ENCODE measurements at regions not wholly inside any gene's neighbourhood (a gene's known extent, or its start where the extent isn't known, plus 50 kb on each side); places are given as distances from the start of the nearest gene placed in this dataset.

DNA sequence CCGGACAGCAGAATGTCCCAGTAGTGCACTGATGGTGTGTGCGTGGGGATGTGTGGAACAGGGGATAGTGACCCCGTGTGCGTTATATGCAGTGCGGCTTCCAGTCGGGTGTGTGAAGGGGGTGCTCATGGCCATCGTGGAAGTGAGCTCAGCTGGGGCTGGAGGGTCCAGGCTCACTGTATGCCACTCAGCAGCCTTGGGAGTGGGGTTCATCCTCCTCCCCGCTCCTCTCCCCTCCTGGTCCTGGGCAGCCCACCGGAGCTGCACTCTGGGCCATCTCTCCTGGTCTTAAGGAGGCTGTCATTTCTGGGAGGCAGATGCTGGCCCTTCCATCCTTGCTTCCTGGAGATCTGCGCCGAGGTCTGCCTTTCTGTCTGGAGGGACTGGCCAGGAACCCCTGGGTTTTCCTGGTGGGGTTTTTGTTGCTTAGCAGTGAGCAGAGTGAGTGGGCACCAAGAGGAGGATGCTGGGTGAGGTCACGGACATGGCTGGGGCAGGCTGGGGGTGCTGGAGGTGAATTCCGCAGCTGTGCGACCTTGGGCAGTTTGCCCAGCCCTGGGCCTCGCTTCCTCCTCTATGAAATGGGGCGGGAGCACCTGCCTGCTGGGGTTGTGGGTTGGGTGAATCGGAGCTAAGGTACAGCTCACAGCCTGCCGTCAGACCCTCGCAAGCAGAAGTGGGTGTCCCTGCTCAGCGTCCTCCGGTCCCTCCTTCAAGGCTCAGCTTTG lies 164.1 kb downstream of the SEC14L1 start (continued):
- TF ChIP-seq NR1H2 (CRISPR knock-in tag; IDR thresholded peaks at IDR 0.05; ENCODE audit: borderline replicate concordance, low read depth) (no peak), ZNF776 (CRISPR knock-in tag; IDR thresholded peaks at IDR 0.05) (no peak), MAFG (CRISPR knock-in tag; IDR thresholded peaks at IDR 0.05) (no peak), ATAD3A (CRISPR knock-in tag; IDR thresholded peaks at IDR 0.05) (no peak), NKX3-1 (CRISPR knock-in tag; IDR thresholded peaks at IDR 0.05) (no peak), BRD4 (CRISPR knock-in tag; IDR thresholded peaks at IDR 0.05) (no peak; the same call in 1 of the 2 replicates)
- TF ChIP-seq, protein P1, sequence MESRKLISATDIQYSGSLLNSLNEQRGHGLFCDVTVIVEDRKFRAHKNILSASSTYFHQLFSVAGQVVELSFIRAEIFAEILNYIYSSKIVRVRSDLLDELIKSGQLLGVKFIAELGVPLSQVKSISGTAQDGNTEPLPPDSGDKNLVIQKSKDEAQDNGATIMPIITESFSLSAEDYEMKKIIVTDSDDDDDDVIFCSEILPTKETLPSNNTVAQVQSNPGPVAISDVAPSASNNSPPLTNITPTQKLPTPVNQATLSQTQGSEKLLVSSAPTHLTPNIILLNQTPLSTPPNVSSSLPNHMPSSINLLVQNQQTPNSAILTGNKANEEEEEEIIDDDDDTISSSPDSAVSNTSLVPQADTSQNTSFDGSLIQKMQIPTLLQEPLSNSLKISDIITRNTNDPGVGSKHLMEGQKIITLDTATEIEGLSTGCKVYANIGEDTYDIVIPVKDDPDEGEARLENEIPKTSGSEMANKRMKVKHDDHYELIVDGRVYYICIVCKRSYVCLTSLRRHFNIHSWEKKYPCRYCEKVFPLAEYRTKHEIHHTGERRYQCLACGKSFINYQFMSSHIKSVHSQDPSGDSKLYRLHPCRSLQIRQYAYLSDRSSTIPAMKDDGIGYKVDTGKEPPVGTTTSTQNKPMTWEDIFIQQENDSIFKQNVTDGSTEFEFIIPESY (CRISPR knock-in tag; IDR thresholded peaks at IDR 0.05) = no peak

DNA sequence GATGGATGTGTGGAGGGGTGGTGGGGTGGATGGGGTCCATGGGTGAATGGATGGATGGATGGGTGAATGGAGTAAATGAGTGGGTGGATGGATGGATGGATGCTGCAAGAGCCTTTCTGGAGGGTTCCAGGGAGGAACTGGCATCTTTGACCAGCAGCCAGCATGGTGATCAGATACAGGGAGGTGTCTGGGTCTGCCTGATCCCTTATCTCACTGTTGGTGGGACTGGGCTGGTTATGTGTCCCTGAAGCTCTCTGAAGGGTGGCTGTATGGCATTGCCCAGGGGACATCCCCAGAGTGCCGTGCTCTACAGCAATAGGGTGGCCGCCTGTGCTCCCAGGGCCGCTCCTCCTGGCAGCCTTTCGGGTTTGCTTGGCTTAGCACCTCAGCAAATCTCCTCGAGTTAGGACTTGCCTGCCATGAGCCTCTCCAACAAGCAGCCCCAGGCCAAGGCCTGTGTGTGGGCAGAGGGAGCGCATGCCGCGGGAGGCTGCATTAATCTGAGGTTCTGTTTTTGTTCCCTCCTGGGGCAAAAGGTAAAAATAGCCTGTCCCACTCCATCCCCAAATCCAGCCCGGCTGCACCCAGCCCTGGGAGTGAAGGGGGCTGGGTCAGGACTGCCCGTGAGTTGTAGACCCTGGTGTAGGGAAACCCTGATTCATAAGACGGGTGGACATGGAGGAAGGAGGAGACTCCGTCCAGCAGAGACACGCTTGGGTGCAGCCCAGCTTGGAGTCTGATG lies 165.4 kb downstream of the SEC14L1 start:
- Histone ChIP-seq H3K9me3 (ENCODE audit: low read length) (no peaks in the 10 kb centered on the region), H3K9ac (ENCODE audit: insufficient read depth, low read depth, low read length) (peak overlapping the region; percentile 55), H3K27ac (ENCODE audit: extremely low read length, insufficient read depth, low read length) (peak overlapping the region; percentile 75), H4K20me1 (ENCODE audit: insufficient read depth, low read length) (peaks cover 40% of the 10 kb centered on the region; the same call in 1 of the 2 replicates), H3K4me3 (replicated peaks in 1 of 3; ENCODE audit: insufficient read depth in 1 of 3, low read depth in 2 of 3, low read length in 3 of 3) (peak overlapping the region in 1 of 3 experiments; percentile 60; a peak in 2 of 6 replicates), H2AFZ (ENCODE audit: low read length) (no peak overlapping the region), H3K36me3 (replicated peaks in 1 of 2; ENCODE audit: control insufficient read depth in 1 of 2, insufficient read depth in 2 of 2, low read length in 2 of 2) (peaks cover 20 to 42% of the 10 kb centered on the region in 2 experiments; a peak in 4 of 5 replicates), H3K4me2 (ENCODE audit: low read depth, low read length) (peak overlapping the region; percentile 78), H3K4me1 (ENCODE audit: insufficient read depth, low read length) (peaks cover 54% of the 10 kb centered on the region), H3K27me3 (ENCODE audit: control insufficient read depth in 1 of 2, insufficient read depth in 2 of 2, low read length in 2 of 2) (no peaks in the 10 kb centered on the region), H3K79me2 (ENCODE audit: insufficient read depth, low read length) (peaks cover 76% of the 10 kb centered on the region)
- DNase-seq (ENCODE audit: low spot score) (no peak), ATAC-seq (no peak; the same call in 2 of the 3 replicates), FAIRE-seq (no peak)
- intact Hi-C loops (cut with micrococcal nuclease; ENCODE audit: unreplicated experiment) (no loop called here), in situ Hi-C loops (cut with HindIII; ENCODE audit: extremely low pct_ligation_motif_present, low pct_unique_long_range_greater_than_20kb) (no loop called here)
- ChIA-PET CTCF (ENCODE audit: low intra/inter-chr PET ratio, low total read pairs) (no interaction called here), POLR2A (interaction anchor here (0.6 to 4.8 kb wide), 5 partner anchors 9 to 25 kb away, joined by 3 to 80 read pairs (median 4); no protein-coding TSS in a partner anchor)
- BruUV-seq (replicated peaks) = no TSS peak
- WGBS (ENCODE audit: low lambda C conversion rate) = 58% methylated on average over 13 of the region's 13 CpGs
- TF ChIP-seq, protein P2, sequence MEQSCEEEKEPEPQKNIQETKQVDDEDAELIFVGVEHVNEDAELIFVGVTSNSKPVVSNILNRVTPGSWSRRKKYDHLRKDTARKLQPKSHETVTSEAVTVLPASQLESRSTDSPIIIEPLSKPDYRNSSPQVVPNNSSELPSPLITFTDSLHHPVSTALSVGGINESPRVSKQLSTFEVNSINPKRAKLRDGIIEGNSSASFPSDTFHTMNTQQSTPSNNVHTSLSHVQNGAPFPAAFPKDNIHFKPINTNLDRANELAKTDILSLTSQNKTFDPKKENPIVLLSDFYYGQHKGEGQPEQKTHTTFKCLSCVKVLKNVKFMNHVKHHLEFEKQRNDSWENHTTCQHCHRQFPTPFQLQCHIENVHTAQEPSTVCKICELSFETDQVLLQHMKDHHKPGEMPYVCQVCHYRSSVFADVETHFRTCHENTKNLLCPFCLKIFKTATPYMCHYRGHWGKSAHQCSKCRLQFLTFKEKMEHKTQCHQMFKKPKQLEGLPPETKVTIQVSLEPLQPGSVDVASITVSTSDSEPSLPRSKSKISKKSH (CRISPR knock-in tag; IDR thresholded peaks at IDR 0.05; ENCODE audit: borderline replicate concordance) = peak; percentile 79; the same call in 1 of the 2 replicates
- TF ChIP-seq HNRNPL (IDR thresholded peaks at IDR 0.05; ENCODE audit: low read depth, low read length) (0 out of 2 replicates have a peak, but pooled peaks have one; percentile 18), ESRRA (CRISPR knock-in tag; IDR thresholded peaks at IDR 0.05; ENCODE audit: low read depth) (no peak), PAX8 (CRISPR knock-in tag; IDR thresholded peaks at IDR 0.05; ENCODE audit: borderline replicate concordance) (no peak), NFE2L2 (IDR thresholded peaks at IDR 0.05; ENCODE audit: low read length) (no peak), BCL6 (CRISPR knock-in tag; IDR thresholded peaks at IDR 0.05) (no peak), FOXK2 (IDR thresholded peaks at IDR 0.05) (no peak), ZNF296 (CRISPR knock-in tag; conservative IDR thresholded peaks at IDR 0.05) (no peak), TRIM24 (CRISPR knock-in tag; IDR thresholded peaks at IDR 0.05) (0 out of 2 replicates have a peak, but pooled peaks have one; percentile 24)
- TF ChIP-seq, protein P3, sequence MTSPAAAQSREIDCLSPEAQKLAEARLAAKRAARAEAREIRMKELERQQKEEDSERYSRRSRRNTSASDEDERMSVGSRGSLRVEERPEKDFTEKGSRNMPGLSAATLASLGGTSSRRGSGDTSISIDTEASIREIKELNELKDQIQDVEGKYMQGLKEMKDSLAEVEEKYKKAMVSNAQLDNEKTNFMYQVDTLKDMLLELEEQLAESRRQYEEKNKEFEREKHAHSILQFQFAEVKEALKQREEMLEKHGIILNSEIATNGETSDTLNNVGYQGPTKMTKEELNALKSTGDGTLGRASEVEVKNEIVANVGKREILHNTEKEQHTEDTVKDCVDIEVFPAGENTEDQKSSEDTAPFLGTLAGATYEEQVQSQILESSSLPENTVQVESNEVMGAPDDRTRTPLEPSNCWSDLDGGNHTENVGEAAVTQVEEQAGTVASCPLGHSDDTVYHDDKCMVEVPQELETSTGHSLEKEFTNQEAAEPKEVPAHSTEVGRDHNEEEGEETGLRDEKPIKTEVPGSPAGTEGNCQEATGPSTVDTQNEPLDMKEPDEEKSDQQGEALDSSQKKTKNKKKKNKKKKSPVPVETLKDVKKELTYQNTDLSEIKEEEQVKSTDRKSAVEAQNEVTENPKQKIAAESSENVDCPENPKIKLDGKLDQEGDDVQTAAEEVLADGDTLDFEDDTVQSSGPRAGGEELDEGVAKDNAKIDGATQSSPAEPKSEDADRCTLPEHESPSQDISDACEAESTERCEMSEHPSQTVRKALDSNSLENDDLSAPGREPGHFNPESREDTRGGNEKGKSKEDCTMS (CRISPR knock-in tag; conservative IDR thresholded peaks at IDR 0.05) = no peak

Data from HepG2 (cell line).